Urinary bladder (tissue), 3 donors: ENCODE measurements at regions not wholly inside any gene's neighbourhood (a gene's known extent, or its start where the extent isn't known, plus 50 kb on each side); places are given as distances from the start of the nearest gene placed in this dataset.
A peak's percentile ranks its signal among the peaks of the same experiment; 100 is the strongest.

Source experiments
- DNase-seq: peaks from one replicate; pipeline ENCODE4 v3.0.0-alpha.2; 2015; ENCODE audit errors: extremely low spot score
- H3K27ac ChIP-seq: one replicate; pipeline ENCODE4 v1.5.1; 2013; ENCODE audit warnings: low read depth, mild to moderate bottlenecking, moderate library complexity
- H3K36me3 ChIP-seq: one replicate; pipeline ENCODE4 v1.6.1; 2013; ENCODE audit warnings: mild to moderate bottlenecking, moderate library complexity; ENCODE audit not compliant: insufficient read depth
- H3K4me1 ChIP-seq: one replicate; pipeline ENCODE4 v1.6.1; 2013; ENCODE audit warnings: mild to moderate bottlenecking, moderate library complexity; ENCODE audit not compliant: insufficient read depth
- H3K4me3 ChIP-seq: one replicate; pipeline ENCODE4 v1.5.1; 2013; ENCODE audit warnings: low read depth, low read length
- WGBS: extraction: QIAGEN DNeasy Blood & Tissue Kit; methylation state at CpG from one replicate; pipeline ENCODE4 v1.1.7; 2013; 5-methylcytosine and 5-hydroxymethylcytosine counted together
- donor health status: healthy with polysubstance abuse.
- donor health status: healthy.

- no peak for DNase-seq
- H3K27ac ChIP-seq, result no peak overlapping the region
- H3K4me3 ChIP-seq, result no peak overlapping the region
- 52% methylated on average over 7 of the region's 7 CpGs for WGBS
- no peaks in the 10 kb centered on the region for H3K36me3 ChIP-seq
- no peaks in the 10 kb centered on the region for H3K4me1 ChIP-seq
These were observed 372.3 kb upstream of the IL12A start for GRCh38 chr3:159616234-159616825.

- 18% methylated on average over 3 of the region's 3 CpGs for WGBS
- no peaks in the 10 kb centered on the region for H3K36me3 ChIP-seq
- no peaks in the 10 kb centered on the region for H3K4me1 ChIP-seq
- no peak overlapping the region for H3K27ac ChIP-seq
- no peak overlapping the region for H3K4me3 ChIP-seq
- no peak for DNase-seq
These were observed 369.2 kb upstream of the IL12A start for GRCh38 chr3:159619341-159619885.

- 86% methylated on average over 1 of the region's 1 CpG for WGBS
- no peaks in the 10 kb centered on the region for H3K4me1 ChIP-seq
- H3K4me3 ChIP-seq, result no peak overlapping the region
- H3K27ac ChIP-seq, result no peak overlapping the region
- H3K36me3 ChIP-seq, result no peaks in the 10 kb centered on the region
- DNase-seq, result no peak
These were observed 368.4 kb upstream of the IL12A start for GRCh38 chr3:159620281-159620680.

GRCh38 chr3:159620873-159621272, 367.8 kb upstream of the IL12A start:
- DNase-seq, result no peak
- no peaks in the 10 kb centered on the region for H3K4me1 ChIP-seq
- H3K36me3 ChIP-seq, result no peaks in the 10 kb centered on the region
- no peak overlapping the region for H3K27ac ChIP-seq
- WGBS, result 75% methylated on average over 4 of the region's 4 CpGs
- H3K4me3 ChIP-seq, result no peak overlapping the region

GRCh38 chr3:159624616-159625015, 364.0 kb upstream of the IL12A start:
- Histone ChIP-seq H3K27ac (no peak overlapping the region), H3K4me3 (no peak overlapping the region), H3K36me3 (no peaks in the 10 kb centered on the region), H3K4me1 (no peaks in the 10 kb centered on the region)
- WGBS, result 90% methylated on average over 2 of the region's 2 CpGs
- no peak for DNase-seq

GRCh38 chr3:159625594-159625993, 363.0 kb upstream of the IL12A start:
- Histone ChIP-seq H3K27ac (no peak overlapping the region), H3K36me3 (no peaks in the 10 kb centered on the region), H3K4me3 (no peak overlapping the region), H3K4me1 (no peaks in the 10 kb centered on the region)
- 93% methylated on average over 4 of the region's 4 CpGs for WGBS
- no peak for DNase-seq

GRCh38 chr3:159626598-159626997, 362.0 kb upstream of the IL12A start:
- no peaks in the 10 kb centered on the region for H3K36me3 ChIP-seq
- H3K4me1 ChIP-seq, result no peaks in the 10 kb centered on the region
- 72% methylated on average over 1 of the region's 1 CpG for WGBS
- no peak for DNase-seq
- H3K27ac ChIP-seq, result no peak overlapping the region
- no peak overlapping the region for H3K4me3 ChIP-seq

GRCh38 chr3:159627229-159627628, 361.4 kb upstream of the IL12A start:
- no peak for DNase-seq
- Histone ChIP-seq H3K4me1 (no peaks in the 10 kb centered on the region), H3K4me3 (no peak overlapping the region), H3K27ac (no peak overlapping the region), H3K36me3 (no peaks in the 10 kb centered on the region)
- WGBS, result 91% methylated on average over 2 of the region's 2 CpGs

GRCh38 chr3:159627634-159628033, 361.0 kb upstream of the IL12A start:
- H3K27ac ChIP-seq, result no peak overlapping the region
- DNase-seq, result peak; percentile 33
- H3K36me3 ChIP-seq, result no peaks in the 10 kb centered on the region
- 36% methylated on average over 4 of the region's 4 CpGs for WGBS
- no peaks in the 10 kb centered on the region for H3K4me1 ChIP-seq
- no peak overlapping the region for H3K4me3 ChIP-seq

- no peak for DNase-seq
- no peak overlapping the region for H3K27ac ChIP-seq
- 88% methylated on average over 1 of the region's 1 CpG for WGBS
- no peaks in the 10 kb centered on the region for H3K4me1 ChIP-seq
- H3K4me3 ChIP-seq, result no peak overlapping the region
- H3K36me3 ChIP-seq, result no peaks in the 10 kb centered on the region
These were observed 359.1 kb upstream of the IL12A start for GRCh38 chr3:159629329-159630084.

- H3K4me1 ChIP-seq, result no peaks in the 10 kb centered on the region
- H3K36me3 ChIP-seq, result no peaks in the 10 kb centered on the region
- DNase-seq, result no peak
- no peak overlapping the region for H3K27ac ChIP-seq
- 97% methylated on average over 1 of the region's 1 CpG for WGBS
- no peak overlapping the region for H3K4me3 ChIP-seq
These were observed 357.4 kb upstream of the IL12A start for GRCh38 chr3:159631226-159631625.

- no peak overlapping the region for H3K27ac ChIP-seq
- WGBS, result 84% methylated on average over 7 of the region's 7 CpGs
- no peak overlapping the region for H3K4me3 ChIP-seq
- H3K36me3 ChIP-seq, result no peaks in the 10 kb centered on the region
- no peak for DNase-seq
- no peaks in the 10 kb centered on the region for H3K4me1 ChIP-seq
These were observed 356.5 kb upstream of the IL12A start for GRCh38 chr3:159632128-159632527.

- Histone ChIP-seq H3K36me3 (no peaks in the 10 kb centered on the region), H3K27ac (no peak overlapping the region), H3K4me1 (no peaks in the 10 kb centered on the region), H3K4me3 (no peak overlapping the region)
- no peak for DNase-seq
These were observed 355.8 kb upstream of the IL12A start for GRCh38 chr3:159632851-159633250.

GRCh38 chr3:159634483-159634882, 354.2 kb upstream of the IL12A start:
- no peak for DNase-seq
- no peak overlapping the region for H3K27ac ChIP-seq
- H3K4me3 ChIP-seq, result no peak overlapping the region
- 78% methylated on average over 4 of the region's 4 CpGs for WGBS
- H3K36me3 ChIP-seq, result no peaks in the 10 kb centered on the region
- no peaks in the 10 kb centered on the region for H3K4me1 ChIP-seq
